ENCODE measurements at regions not wholly inside any gene's neighbourhood (a gene's known extent, or its start where the extent isn't known, plus 50 kb on each side); places are given as distances from the start of the nearest gene placed in this dataset.

- TF ChIP-seq ETS1 (IDR thresholded peaks at IDR 0.05) = no peak
- no peak for TF ChIP-seq EZH2 (IDR thresholded peaks at IDR 0.05; ENCODE audit: low read depth, unreplicated experiment)
- no peak for TF ChIP-seq CREB1 (CRISPR knock-in tag; IDR thresholded peaks at IDR 0.05; ENCODE audit: low read depth)
- no peak for TF ChIP-seq EZH2phosphoT487 (IDR thresholded peaks at IDR 0.05; ENCODE audit: unreplicated experiment)
- no peak for TF ChIP-seq REST (IDR thresholded peaks at IDR 0.05; ENCODE audit: unreplicated experiment)
- TF ChIP-seq CTCF (conservative IDR thresholded peaks at IDR 0.05; ENCODE audit: low read depth in 2 of 2) = no peak
These were observed 56.7 kb upstream of the NKD1 start (continued) for GRCh38 chr16:50491516-50491915.

- Histone ChIP-seq H3K4me3 (no peak overlapping the region), H4K20me1 (replicated peaks; ENCODE audit: insufficient read depth) (no peaks in the 10 kb centered on the region), H3K36me3 (ENCODE audit: insufficient read depth) (no peaks in the 10 kb centered on the region), H3K4me1 (ENCODE audit: insufficient read depth) (no peaks in the 10 kb centered on the region), H3K27ac (ENCODE audit: low read depth) (no peak overlapping the region), H2AFZ (no peak overlapping the region), H3F3A (replicated peaks; ENCODE audit: low read depth) (no peaks in the 10 kb centered on the region), H3K79me2 (replicated peaks; ENCODE audit: insufficient read depth) (no peaks in the 10 kb centered on the region), H3K27me3 (ENCODE audit: insufficient read depth) (no peaks in the 10 kb centered on the region), H3K9me2 (ENCODE audit: insufficient read depth) (peaks cover 10% of the 10 kb centered on the region; the same call in 1 of the 2 replicates), H3K4me2 (no peak overlapping the region)
- Mint-ChIP-seq H3K9me3 (peaks cover 3% of the 10 kb centered on the region; the same call in 1 of the 3 replicates), H3K27ac (no peak overlapping the region), H3K36me3 (ENCODE audit: low read depth) (no peaks in the 10 kb centered on the region), H3K4me1 (no peaks in the 10 kb centered on the region), H3K4me3 (no peak overlapping the region), H3K27me3 (ENCODE audit: insufficient read depth, low read depth, poor library complexity) (no peaks in the 10 kb centered on the region)
- TF ChIP-seq CTCF (conservative IDR thresholded peaks at IDR 0.05; ENCODE audit: low read depth in 2 of 2) = peak; percentile 32 to 33; a peak in 3 of 4 replicates
- no peak for TF ChIP-seq EZH2 (IDR thresholded peaks at IDR 0.05; ENCODE audit: low read depth, unreplicated experiment)
- 0 out of 2 replicates have a peak, but pooled peaks have one; percentile 40 for TF ChIP-seq CREB1 (CRISPR knock-in tag; IDR thresholded peaks at IDR 0.05; ENCODE audit: low read depth)
- ATAC-seq (no peak), DNase-seq (ENCODE audit: low spot score) (peak; percentile 35)
These were observed 57.4 kb upstream of the NKD1 start for GRCh38 chr16:50490828-50491227.

Measured in GM23338 (cell line).